ENCODE measurements at regions not wholly inside any gene's neighbourhood (a gene's known extent, or its start where the extent isn't known, plus 50 kb on each side); places are given as distances from the start of the nearest gene placed in this dataset.

GRCh38 chr6:147667082-147667481 lies 158.6 kb downstream of the SAMD5 start:
- intact Hi-C loops (cut with micrococcal nuclease) = no loop called here
- Histone ChIP-seq H2AFZ (ENCODE audit: low read length) (no peak overlapping the region), H3K9me3 (ENCODE audit: low read length) (no peaks in the 10 kb centered on the region), H3K4me3 (ENCODE audit: low read length) (no peak overlapping the region), H3K27ac (ENCODE audit: low read length) (no peak overlapping the region), H3K36me3 (ENCODE audit: low read depth, low read length) (no peaks in the 10 kb centered on the region), H3K79me2 (ENCODE audit: low read length) (no peaks in the 10 kb centered on the region), H4K20me1 (ENCODE audit: low read length) (no peaks in the 10 kb centered on the region), H3K4me1 (ENCODE audit: insufficient read depth, low read length) (no peaks in the 10 kb centered on the region), H3K9me2 (replicated peaks; ENCODE audit: low read length) (no peaks in the 10 kb centered on the region), H3K9ac (ENCODE audit: low read length) (no peak overlapping the region), H3K4me2 (ENCODE audit: low read length) (no peak overlapping the region), H3F3A (ENCODE audit: low read length, unreplicated experiment) (no peaks in the 10 kb centered on the region), H3K27me3 (ENCODE audit: low read length) (no peaks in the 10 kb centered on the region)
- POLR2A ChIA-PET (ENCODE audit: unreplicated experiment) = interaction anchor here (0.5 kb wide), 1 partner anchor 42 kb away, joined by 3 read pairs; no protein-coding TSS in a partner anchor
- ATAC-seq (no peak), DNase-seq (no peak)
- TF ChIP-seq CTCF (conservative IDR thresholded peaks at IDR 0.05; ENCODE audit: low read depth, low read length) (no peak), EZH2phosphoT487 (IDR thresholded peaks at IDR 0.05; ENCODE audit: borderline replicate concordance, low read length) (no peak), EZH2 (IDR thresholded peaks at IDR 0.05; ENCODE audit: low read length, unreplicated experiment) (no peak)
- CTCF ChIA-PET = no interaction called here
- BruUV-seq (replicated peaks) = no TSS peak

- ATAC-seq (no peak), DNase-seq (no peak)
Observed at GRCh38 chr6:147674099-147674498, 165.6 kb downstream of the SAMD5 start.

More at GRCh38 chr6:147674099-147674498, 165.6 kb downstream of the SAMD5 start:
- H3K4me1 ChIP-seq (ENCODE audit: insufficient read depth, low read length) = no peaks in the 10 kb centered on the region
- no peaks in the 10 kb centered on the region for H3K36me3 ChIP-seq (ENCODE audit: low read depth, low read length)
- no peaks in the 10 kb centered on the region for H3K27me3 ChIP-seq (ENCODE audit: low read length)
- H3K27ac ChIP-seq (ENCODE audit: low read length) = no peak overlapping the region
- H3K9me3 ChIP-seq (ENCODE audit: low read length) = no peaks in the 10 kb centered on the region
- ChIA-PET CTCF (no interaction called here), POLR2A (ENCODE audit: unreplicated experiment) (no interaction called here)
- TF ChIP-seq EZH2phosphoT487 (IDR thresholded peaks at IDR 0.05; ENCODE audit: borderline replicate concordance, low read length) (no peak), CTCF (conservative IDR thresholded peaks at IDR 0.05; ENCODE audit: low read depth, low read length) (no peak), EZH2 (IDR thresholded peaks at IDR 0.05; ENCODE audit: low read length, unreplicated experiment) (no peak)
- no TSS peak for BruUV-seq (replicated peaks)
- no peak overlapping the region for H3K4me3 ChIP-seq (ENCODE audit: low read length)
- H3K9me2 ChIP-seq (replicated peaks; ENCODE audit: low read length) = no peaks in the 10 kb centered on the region
- H3K4me2 ChIP-seq (ENCODE audit: low read length) = no peak overlapping the region
- H2AFZ ChIP-seq (ENCODE audit: low read length) = no peak overlapping the region
- no peak overlapping the region for H3K9ac ChIP-seq (ENCODE audit: low read length)
- intact Hi-C loops (cut with micrococcal nuclease) = no loop called here
- no peaks in the 10 kb centered on the region for H3K79me2 ChIP-seq (ENCODE audit: low read length)
- no peaks in the 10 kb centered on the region for H3F3A ChIP-seq (ENCODE audit: low read length, unreplicated experiment)
- no peaks in the 10 kb centered on the region for H4K20me1 ChIP-seq (ENCODE audit: low read length)

Data from PC-3 (cell line).